Vagina (tissue), 2 donors: ENCODE measurements at regions not wholly inside any gene's neighbourhood (a gene's known extent, or its start where the extent isn't known, plus 50 kb on each side); places are given as distances from the start of the nearest gene placed in this dataset.

ENCODE experiments used
- DNase-seq, 2 donors: peaks; one replicate each; pipeline ENCODE4 v3.0.0-alpha.2; 2017; ENCODE audit errors: extremely low spot score in 2 of 2
- H3K27ac ChIP-seq: fragments of 200-600 bp; sonication (generic); one replicate; pipeline ENCODE4 v1.5.1; 2019
- H3K27me3 ChIP-seq: fragments of 200-600 bp; sonication (generic); one replicate; pipeline ENCODE4 v1.5.1; 2019
- H3K36me3 ChIP-seq, 2 donors: fragments of 200-600 bp; sonication (generic); one replicate each; pipeline ENCODE4 v1.5.1; 2017 to 2019
- H3K4me1 ChIP-seq: fragments of 200-600 bp; sonication (generic); one replicate; pipeline ENCODE4 v1.5.1; 2019
- H3K4me3 ChIP-seq, 2 donors: fragments of 200-600 bp; sonication (generic); 1 replicate in 1 of 2; 2 replicates in 1 of 2; pipeline ENCODE4 v1.5.1; 2016 to 2019
- H3K9me3 ChIP-seq: fragments of 200-600 bp; sonication (generic); one replicate; pipeline ENCODE4 v1.5.1; 2019
- POLR2A ChIP-seq, 2 donors: fragments of 450-650 bp; IDR thresholded peaks; one replicate each; pipeline ENCODE4 v1.6.1; 2017; ENCODE audit warnings: antibody characterized with exemption in 2 of 2, mild to moderate bottlenecking in 2 of 2, moderate library complexity in 2 of 2
- POLR2AphosphoS5 ChIP-seq, 2 donors: sonication (generic); formaldehyde crosslinking; IDR thresholded peaks; one replicate each; pipeline ENCODE4 v1.9.0; 2017; ENCODE audit warnings: antibody characterized with exemption in 2 of 2, mild to moderate bottlenecking in 2 of 2, low read depth in 1 of 2; ENCODE audit not compliant: insufficient read depth in 1 of 2
- intact Hi-C: fragments of 100-400 bp; cut with DNase I; formaldehyde crosslinking; loops from one replicate; pipeline ENCODE4 v1.15.1; 2023
- TF ChIP-seq, protein P1 (sequence below), 3 experiments: fragments of 450-650 bp in 2 of 3; fragments of 200-600 bp in 1 of 3; sonication (generic) in 1 of 3; IDR thresholded peaks; one replicate each; pipeline ENCODE4 v1.5.1; 2017 to 2019; ENCODE audit warnings: antibody characterized with exemption in 3 of 3, mild to moderate bottlenecking in 2 of 3, moderate library complexity in 2 of 3

DNA sequence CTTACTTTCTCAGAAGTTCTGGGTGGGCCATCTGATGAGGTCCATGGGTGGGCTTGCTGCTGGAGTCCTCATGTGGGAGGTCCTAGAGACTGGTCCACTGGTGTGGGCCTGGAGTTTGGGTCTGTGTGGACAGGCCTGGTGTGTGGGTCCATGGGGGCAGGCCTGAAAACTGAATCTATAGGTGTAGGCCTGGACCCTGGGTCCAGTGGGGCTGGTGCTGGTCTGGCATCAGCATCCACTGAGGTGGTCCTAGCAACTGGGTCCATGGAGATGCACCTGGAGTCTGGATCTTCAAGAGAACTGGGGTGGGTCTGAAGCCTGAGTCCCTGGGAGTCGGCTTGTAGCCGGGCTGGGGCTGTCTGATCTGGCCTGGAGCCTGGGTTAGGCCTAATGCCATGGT lies 253.8 kb upstream of the CCL2 start:
- Histone ChIP-seq H3K27me3 (no peaks in the 10 kb centered on the region), H3K9me3 (no peaks in the 10 kb centered on the region), H3K27ac (no peak overlapping the region), H3K36me3 (no peaks in the 10 kb centered on the region), H3K4me1 (no peaks in the 10 kb centered on the region), H3K4me3 (no peak overlapping the region)
- intact Hi-C loops: no loop called here
- DNase-seq: peak in 1 of 2 donors; percentile 70
- no peak for TF ChIP-seq POLR2A (IDR thresholded peaks at IDR 0.05)
- TF ChIP-seq POLR2AphosphoS5 (IDR thresholded peaks at IDR 0.05; ENCODE audit: insufficient read depth in 1 of 2, low read depth in 1 of 2): no peak
- TF ChIP-seq, protein P1, sequence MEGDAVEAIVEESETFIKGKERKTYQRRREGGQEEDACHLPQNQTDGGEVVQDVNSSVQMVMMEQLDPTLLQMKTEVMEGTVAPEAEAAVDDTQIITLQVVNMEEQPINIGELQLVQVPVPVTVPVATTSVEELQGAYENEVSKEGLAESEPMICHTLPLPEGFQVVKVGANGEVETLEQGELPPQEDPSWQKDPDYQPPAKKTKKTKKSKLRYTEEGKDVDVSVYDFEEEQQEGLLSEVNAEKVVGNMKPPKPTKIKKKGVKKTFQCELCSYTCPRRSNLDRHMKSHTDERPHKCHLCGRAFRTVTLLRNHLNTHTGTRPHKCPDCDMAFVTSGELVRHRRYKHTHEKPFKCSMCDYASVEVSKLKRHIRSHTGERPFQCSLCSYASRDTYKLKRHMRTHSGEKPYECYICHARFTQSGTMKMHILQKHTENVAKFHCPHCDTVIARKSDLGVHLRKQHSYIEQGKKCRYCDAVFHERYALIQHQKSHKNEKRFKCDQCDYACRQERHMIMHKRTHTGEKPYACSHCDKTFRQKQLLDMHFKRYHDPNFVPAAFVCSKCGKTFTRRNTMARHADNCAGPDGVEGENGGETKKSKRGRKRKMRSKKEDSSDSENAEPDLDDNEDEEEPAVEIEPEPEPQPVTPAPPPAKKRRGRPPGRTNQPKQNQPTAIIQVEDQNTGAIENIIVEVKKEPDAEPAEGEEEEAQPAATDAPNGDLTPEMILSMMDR (IDR thresholded peaks at IDR 0.05): no peak

DNA sequence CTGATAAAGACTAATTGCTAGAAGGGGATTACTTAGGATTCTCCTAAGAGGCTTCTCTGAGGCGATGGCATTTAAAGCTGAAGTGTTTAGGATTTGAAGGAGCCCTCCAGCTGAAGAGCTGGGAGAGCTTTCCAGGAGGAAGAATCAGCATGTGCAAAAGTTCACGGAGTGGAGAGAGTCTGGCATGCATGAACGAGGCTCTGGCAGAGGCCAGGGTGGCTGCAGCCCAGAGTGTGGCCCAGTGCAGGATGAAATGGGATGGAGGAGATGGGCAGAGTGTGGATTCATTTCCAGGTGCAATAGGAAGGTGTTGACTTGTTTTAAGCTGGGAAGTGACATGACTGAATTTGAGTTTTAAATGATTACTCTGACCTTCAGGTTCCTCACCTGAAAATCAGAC lies 249.0 kb upstream of the CCL2 start:
- peaks cover 6% of the 10 kb centered on the region for H3K4me1 ChIP-seq
- intact Hi-C loops: no loop called here
- no peak for DNase-seq
- no peak overlapping the region for H3K27ac ChIP-seq
- no peak overlapping the region for H3K4me3 ChIP-seq
- H3K9me3 ChIP-seq: no peaks in the 10 kb centered on the region
- no peaks in the 10 kb centered on the region for H3K27me3 ChIP-seq
- TF ChIP-seq POLR2A (IDR thresholded peaks at IDR 0.05) (no peak), POLR2AphosphoS5 (IDR thresholded peaks at IDR 0.05; ENCODE audit: insufficient read depth in 1 of 2, low read depth in 1 of 2) (no peak)
- TF ChIP-seq, protein P1 (IDR thresholded peaks at IDR 0.05): no peak
- H3K36me3 ChIP-seq: no peaks in the 10 kb centered on the region

DNA sequence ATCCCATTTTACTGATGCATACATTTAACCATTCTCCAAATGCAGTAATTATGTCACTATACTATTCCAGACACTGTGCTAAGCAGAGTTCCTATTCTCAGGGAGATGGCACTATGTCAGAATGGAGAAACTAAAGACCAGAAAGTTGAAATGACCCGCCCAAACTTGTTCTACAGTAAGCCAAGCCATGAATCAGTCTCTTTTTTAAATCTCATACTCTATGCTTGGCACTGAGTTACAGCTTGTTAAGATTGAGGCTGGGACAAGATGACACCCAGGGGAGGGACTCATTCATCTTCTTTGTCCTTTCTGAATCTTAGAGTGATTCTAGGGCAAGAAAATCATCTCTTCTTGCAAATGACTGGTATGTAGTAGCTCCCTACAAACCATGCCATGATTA lies 247.0 kb upstream of the CCL2 start:
- intact Hi-C loops: no loop called here
- DNase-seq: no peak
- Histone ChIP-seq H3K4me1 (peaks cover 6% of the 10 kb centered on the region), H3K27ac (no peak overlapping the region), H3K27me3 (no peaks in the 10 kb centered on the region), H3K36me3 (no peaks in the 10 kb centered on the region), H3K4me3 (no peak overlapping the region), H3K9me3 (no peaks in the 10 kb centered on the region)
- TF ChIP-seq POLR2A (IDR thresholded peaks at IDR 0.05): no peak
- peak in 1 of 2 donors; percentile 39 for TF ChIP-seq POLR2AphosphoS5 (IDR thresholded peaks at IDR 0.05; ENCODE audit: insufficient read depth in 1 of 2, low read depth in 1 of 2)

DNA sequence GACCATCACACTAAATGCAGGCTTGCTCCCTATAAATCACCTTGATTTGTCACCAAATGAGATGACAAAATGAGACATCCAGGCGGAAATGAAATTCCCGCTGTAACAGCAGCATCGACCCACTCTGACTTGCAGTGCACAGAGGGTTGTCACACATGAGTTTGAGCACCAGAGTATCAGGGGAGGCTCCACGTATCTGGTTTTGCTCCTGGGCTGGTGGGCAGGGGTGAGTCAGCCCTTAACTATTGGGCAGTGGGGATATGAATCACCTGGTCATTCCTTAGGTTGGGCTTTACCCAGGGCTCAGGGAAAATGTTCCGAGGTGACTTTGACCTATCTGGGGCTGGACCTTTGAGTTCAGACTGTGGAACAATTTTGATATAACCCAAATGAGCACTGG lies 245.2 kb upstream of the CCL2 start:
- no peak for TF ChIP-seq POLR2AphosphoS5 (IDR thresholded peaks at IDR 0.05; ENCODE audit: insufficient read depth in 1 of 2, low read depth in 1 of 2)
- TF ChIP-seq, protein P1 (IDR thresholded peaks at IDR 0.05): no peak
- TF ChIP-seq POLR2A (IDR thresholded peaks at IDR 0.05): no peak
- intact Hi-C loops: no loop called here
- no peak for DNase-seq
- H3K9me3 ChIP-seq: no peaks in the 10 kb centered on the region
- H3K27me3 ChIP-seq: no peaks in the 10 kb centered on the region
- peaks cover 6% of the 10 kb centered on the region for H3K4me1 ChIP-seq
- no peak overlapping the region for H3K4me3 ChIP-seq
- H3K27ac ChIP-seq: no peak overlapping the region
- no peaks in the 10 kb centered on the region for H3K36me3 ChIP-seq

DNA sequence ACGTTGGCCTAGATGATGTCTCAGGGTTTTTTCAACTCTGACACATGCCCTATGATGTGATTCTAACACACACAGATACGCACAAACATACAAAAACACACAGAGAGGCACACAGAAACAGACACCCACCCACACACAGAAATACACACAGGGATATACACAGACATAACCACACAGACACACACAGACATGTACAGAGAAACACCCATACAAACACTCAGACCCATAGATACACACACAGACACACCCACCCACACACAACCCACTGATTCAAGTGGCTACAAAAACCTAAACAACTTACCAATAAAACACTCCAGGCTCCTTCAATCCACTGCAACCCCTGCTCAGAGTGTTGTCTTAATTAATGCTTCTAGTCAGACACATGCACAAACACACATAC lies 244.6 kb upstream of the CCL2 start:
- intact Hi-C loops: no loop called here
- no peak for DNase-seq
- Histone ChIP-seq H3K9me3 (no peaks in the 10 kb centered on the region), H3K27ac (no peak overlapping the region), H3K4me3 (no peak overlapping the region), H3K36me3 (no peaks in the 10 kb centered on the region), H3K4me1 (peaks cover 6% of the 10 kb centered on the region), H3K27me3 (no peaks in the 10 kb centered on the region)
- no peak for TF ChIP-seq POLR2A (IDR thresholded peaks at IDR 0.05)
- TF ChIP-seq, protein P1 (IDR thresholded peaks at IDR 0.05): no peak

DNA sequence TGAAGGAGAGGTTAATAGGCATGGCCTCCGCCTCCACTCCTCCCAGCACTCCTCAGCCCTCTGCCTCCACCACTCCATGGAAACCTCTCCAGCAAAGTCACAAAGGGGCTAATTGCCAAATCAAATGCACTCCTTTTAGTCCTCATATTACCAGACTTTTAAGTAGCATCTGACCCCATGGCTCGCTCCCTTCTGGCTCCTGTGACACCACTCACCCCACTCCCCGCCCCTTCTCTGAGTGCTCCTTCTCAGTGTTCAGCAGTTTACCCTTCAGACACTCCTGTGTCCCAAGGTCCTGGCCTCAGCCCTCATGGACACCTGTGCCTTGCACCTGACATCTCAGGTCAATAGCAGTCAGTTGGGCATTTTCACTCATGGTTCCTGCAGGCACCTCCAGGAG lies 243.5 kb upstream of the CCL2 start:
- Histone ChIP-seq H3K27me3 (no peaks in the 10 kb centered on the region), H3K27ac (no peak overlapping the region), H3K9me3 (no peaks in the 10 kb centered on the region), H3K36me3 (no peaks in the 10 kb centered on the region), H3K4me3 (no peak overlapping the region), H3K4me1 (peaks cover 6% of the 10 kb centered on the region)
- TF ChIP-seq POLR2A (IDR thresholded peaks at IDR 0.05): no peak
- TF ChIP-seq POLR2AphosphoS5 (IDR thresholded peaks at IDR 0.05; ENCODE audit: insufficient read depth in 1 of 2, low read depth in 1 of 2): no peak
- TF ChIP-seq, protein P1 (IDR thresholded peaks at IDR 0.05): no peak
- no peak for DNase-seq
- intact Hi-C loops: no loop called here
